ENCODE measurements at regions not wholly inside any gene's neighbourhood (a gene's known extent, or its start where the extent isn't known, plus 50 kb on each side); places are given as distances from the start of the nearest gene placed in this dataset.

- Histone ChIP-seq H3K36me3 (no peaks in the 10 kb centered on the region), H3K27ac (no peak overlapping the region), H3K4me1 (no peaks in the 10 kb centered on the region), H3K4me3 (no peak overlapping the region), H3K27me3 (no peaks in the 10 kb centered on the region), H3K9me3 (no peaks in the 10 kb centered on the region)
- ATAC-seq (no peak), DNase-seq (no peak)
- no peak for TF ChIP-seq CTCF (IDR thresholded peaks at IDR 0.05 in 4 of 5, conservative IDR thresholded peaks at IDR 0.05 in 1 of 5)
- TF ChIP-seq POLR2A (IDR thresholded peaks at IDR 0.05): no peak
- in situ Hi-C loops (cut with MboI; ENCODE audit: low sequenced_read_pairs in 4 of 4) (no loop called here), intact Hi-C loops (cut with DNase I; ENCODE audit: low total_unique reads) (no loop called here)
Measured at GRCh38 chr4:36763814-36764213, 480.7 kb upstream of the NWD2 start.

- intact Hi-C loops (cut with DNase I; ENCODE audit: low total_unique reads) (no loop called here), in situ Hi-C loops (cut with MboI; ENCODE audit: low sequenced_read_pairs in 4 of 4) (no loop called here)
- no peak for TF ChIP-seq POLR2A (IDR thresholded peaks at IDR 0.05)
- no peak for TF ChIP-seq CTCF (IDR thresholded peaks at IDR 0.05 in 4 of 5, conservative IDR thresholded peaks at IDR 0.05 in 1 of 5)
- Histone ChIP-seq H3K27me3 (no peaks in the 10 kb centered on the region), H3K9me3 (no peaks in the 10 kb centered on the region), H3K36me3 (no peaks in the 10 kb centered on the region), H3K4me3 (no peak overlapping the region), H3K27ac (no peak overlapping the region), H3K4me1 (no peaks in the 10 kb centered on the region)
- DNase-seq (no peak), ATAC-seq (no peak)
Measured at GRCh38 chr4:36767596-36767995, 476.9 kb upstream of the NWD2 start.

- Histone ChIP-seq H3K27ac (no peak overlapping the region), H3K4me1 (no peaks in the 10 kb centered on the region), H3K4me3 (no peak overlapping the region), H3K27me3 (no peaks in the 10 kb centered on the region), H3K36me3 (no peaks in the 10 kb centered on the region), H3K9me3 (no peaks in the 10 kb centered on the region)
- DNase-seq (no peak), ATAC-seq (no peak)
- in situ Hi-C loops (cut with MboI; ENCODE audit: low sequenced_read_pairs in 4 of 4): no loop called here
- intact Hi-C loops (cut with DNase I; ENCODE audit: low total_unique reads): no loop called here
- TF ChIP-seq CTCF (IDR thresholded peaks at IDR 0.05 in 4 of 5, conservative IDR thresholded peaks at IDR 0.05 in 1 of 5) (no peak), POLR2A (IDR thresholded peaks at IDR 0.05) (no peak)
Measured at GRCh38 chr4:36771411-36772153, 473.0 kb upstream of the NWD2 start.

- in situ Hi-C loops (cut with MboI; ENCODE audit: low sequenced_read_pairs in 4 of 4): no loop called here
- H3K4me1 ChIP-seq: no peaks in the 10 kb centered on the region
- H3K4me3 ChIP-seq: no peak overlapping the region
- H3K36me3 ChIP-seq: no peaks in the 10 kb centered on the region
- no peak overlapping the region for H3K27ac ChIP-seq
- no peak for TF ChIP-seq POLR2A (IDR thresholded peaks at IDR 0.05)
- no peak for TF ChIP-seq CTCF (IDR thresholded peaks at IDR 0.05 in 4 of 5, conservative IDR thresholded peaks at IDR 0.05 in 1 of 5)
- intact Hi-C loops (cut with DNase I; ENCODE audit: low total_unique reads): no loop called here
- H3K27me3 ChIP-seq: no peaks in the 10 kb centered on the region
- no peaks in the 10 kb centered on the region for H3K9me3 ChIP-seq
- no peak for DNase-seq
- ATAC-seq: no peak
Measured at GRCh38 chr4:36772154-36772516, 472.4 kb upstream of the NWD2 start.

- TF ChIP-seq POLR2A (IDR thresholded peaks at IDR 0.05): no peak
- TF ChIP-seq CTCF (IDR thresholded peaks at IDR 0.05 in 4 of 5, conservative IDR thresholded peaks at IDR 0.05 in 1 of 5): no peak
- H3K4me1 ChIP-seq: no peaks in the 10 kb centered on the region
- in situ Hi-C loops (cut with MboI; ENCODE audit: low sequenced_read_pairs in 4 of 4): no loop called here
- no peaks in the 10 kb centered on the region for H3K9me3 ChIP-seq
- H3K27me3 ChIP-seq: no peaks in the 10 kb centered on the region
- DNase-seq: no peak
- intact Hi-C loops (cut with DNase I; ENCODE audit: low total_unique reads): no loop called here
- no peak overlapping the region for H3K27ac ChIP-seq
- no peak for ATAC-seq
- no peaks in the 10 kb centered on the region for H3K36me3 ChIP-seq
- no peak overlapping the region for H3K4me3 ChIP-seq
Measured at GRCh38 chr4:36773467-36773866, 471.1 kb upstream of the NWD2 start.

All from gastrocnemius medialis (tissue), 4 donors.